GM20431 (cell line): ENCODE measurements at regions not wholly inside any gene's neighbourhood (a gene's known extent, or its start where the extent isn't known, plus 50 kb on each side); places are given as distances from the start of the nearest gene placed in this dataset.
"Not testable (repeated sequence)": the region's sequence is repeated elsewhere in the genome, so short reads cannot be mapped to it uniquely, and the experiment has no call there.

ENCODE experiments used
- in situ Hi-C: fragments of 300-500 bp; cut with MseI, MboI; formaldehyde crosslinking; loops from one replicate; pipeline ENCODE4 v1.15.0; 2020; ENCODE audit warnings: low sequenced_read_pairs; ENCODE audit not compliant: unreplicated experiment

DNA sequence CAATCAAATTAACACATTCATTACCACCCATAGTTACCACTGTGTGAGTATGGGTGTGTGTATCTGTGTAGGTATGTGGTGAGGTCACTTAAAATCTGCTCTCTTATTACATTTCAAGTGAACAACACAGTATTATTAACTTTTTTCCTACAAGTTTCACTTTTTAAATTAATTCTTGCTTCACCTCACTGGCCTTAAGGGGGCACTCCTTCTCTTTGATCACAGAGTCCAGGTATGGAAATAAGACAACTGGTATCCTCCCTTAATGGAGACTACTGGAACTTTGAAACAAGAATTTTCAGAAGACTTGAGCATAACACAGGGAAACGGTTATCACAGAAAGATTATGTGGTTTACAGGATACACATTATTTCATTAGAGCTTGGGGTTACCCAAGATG is 255.8 kb downstream of the ASXL3 start:
- in situ Hi-C loops: loop anchor here (25.0 kb wide), 1 partner anchor 253 kb away; no protein-coding TSS in a partner anchor

DNA sequence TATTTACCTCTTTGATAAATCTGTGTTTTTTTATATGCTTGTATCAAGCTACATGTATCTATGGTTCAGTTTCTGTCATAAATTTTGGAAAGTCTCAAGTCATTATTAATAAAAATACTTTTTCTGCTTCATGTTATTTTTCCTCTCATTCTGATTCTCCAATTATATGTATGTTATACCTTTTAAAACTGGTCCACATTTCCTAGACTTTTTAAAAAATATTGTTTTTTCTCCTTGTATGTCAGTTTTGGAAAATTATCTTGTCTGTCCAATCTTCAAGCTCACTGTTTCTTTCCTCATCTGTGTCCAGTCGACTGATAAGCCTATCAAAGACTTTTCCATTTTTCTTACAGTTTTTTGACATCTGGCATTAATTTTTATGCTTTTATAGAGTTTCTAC is 253.4 kb downstream of the ASXL3 start:
- in situ Hi-C loops: loop anchor here (25.0 kb wide), 1 partner anchor 256 kb away; no protein-coding TSS in a partner anchor

DNA sequence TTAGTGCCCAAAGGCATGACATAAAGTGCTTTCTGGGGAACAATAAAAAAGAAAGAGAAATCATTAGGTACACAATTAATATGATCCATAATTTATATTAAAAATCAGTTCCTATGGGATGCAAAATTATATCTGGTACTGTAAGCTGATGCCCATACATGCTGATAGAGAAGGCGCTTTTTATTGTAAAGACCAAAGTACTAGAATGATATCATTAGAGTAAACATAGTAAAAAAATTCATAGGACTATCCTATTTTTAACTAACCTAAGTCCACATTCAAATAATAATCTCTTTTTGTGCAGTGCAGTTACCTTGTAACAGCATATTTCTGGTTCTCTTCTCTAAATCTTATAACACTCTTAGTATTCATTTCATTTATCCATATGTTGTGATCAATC is 252.2 kb downstream of the ASXL3 start:
- in situ Hi-C loops: loop anchor here (25.0 kb wide), 1 partner anchor 257 kb away; no protein-coding TSS in a partner anchor

DNA sequence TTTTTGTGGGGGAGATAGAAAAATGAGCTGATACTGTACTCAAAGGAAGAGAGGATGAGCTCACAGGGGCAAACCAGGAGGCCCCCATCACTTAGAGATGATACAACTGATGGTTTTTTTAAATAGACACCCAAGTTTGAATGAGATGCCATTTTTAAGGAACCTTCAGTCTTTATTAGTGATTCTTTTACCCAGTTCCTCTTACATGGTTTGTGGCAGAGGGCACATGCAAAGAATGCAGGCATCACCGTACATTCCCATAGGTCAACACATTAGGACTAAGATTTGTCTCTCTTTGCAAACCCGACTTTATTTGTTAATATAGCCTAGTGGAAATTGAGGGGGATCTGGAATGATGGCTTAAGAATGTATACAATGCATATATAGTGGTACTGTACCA is 250.9 kb downstream of the ASXL3 start:
- in situ Hi-C loops: loop anchor here (25.0 kb wide), 1 partner anchor 258 kb away; no protein-coding TSS in a partner anchor

DNA sequence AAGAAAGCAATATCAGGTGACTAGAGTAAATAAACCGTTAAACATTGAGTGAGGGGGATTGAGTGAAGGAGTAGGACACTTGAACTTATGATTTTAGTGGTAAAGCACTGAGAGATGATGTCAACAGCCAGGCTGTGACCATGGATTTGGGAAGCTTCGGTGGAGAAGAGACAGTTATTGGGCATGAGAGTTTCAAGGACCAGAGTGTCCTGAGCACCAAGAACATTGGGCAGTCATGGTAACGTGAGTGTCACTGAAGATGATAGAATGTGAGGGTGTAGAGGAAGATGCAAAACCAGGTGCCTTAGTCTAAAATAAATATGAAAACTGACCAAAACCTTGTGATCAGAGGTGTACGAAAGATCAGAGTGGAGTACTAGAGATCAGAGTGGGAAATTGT is 248.1 kb downstream of the ASXL3 start:
- in situ Hi-C loops: loop anchor here (25.0 kb wide), 1 partner anchor 261 kb away; no protein-coding TSS in a partner anchor

DNA sequence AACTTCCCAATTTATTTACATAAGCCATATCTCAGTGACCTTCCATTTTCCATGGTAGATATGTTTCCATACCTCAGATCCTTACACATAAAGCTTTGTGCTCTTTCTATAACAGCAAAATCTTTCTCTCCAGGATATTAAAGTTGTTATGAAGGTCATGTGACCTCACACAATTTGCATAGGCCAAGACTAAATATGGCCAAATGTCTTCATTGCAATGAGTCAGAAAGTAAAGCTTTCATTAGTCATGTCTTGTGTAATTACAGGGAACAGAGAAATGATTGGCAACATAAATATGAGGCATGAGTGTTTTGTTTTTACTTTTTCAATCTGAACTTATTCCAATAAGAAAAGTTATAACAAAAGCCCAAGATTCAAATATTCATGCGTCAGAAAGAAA is 243.5 kb downstream of the ASXL3 start:
- in situ Hi-C loops: no loop called here

DNA sequence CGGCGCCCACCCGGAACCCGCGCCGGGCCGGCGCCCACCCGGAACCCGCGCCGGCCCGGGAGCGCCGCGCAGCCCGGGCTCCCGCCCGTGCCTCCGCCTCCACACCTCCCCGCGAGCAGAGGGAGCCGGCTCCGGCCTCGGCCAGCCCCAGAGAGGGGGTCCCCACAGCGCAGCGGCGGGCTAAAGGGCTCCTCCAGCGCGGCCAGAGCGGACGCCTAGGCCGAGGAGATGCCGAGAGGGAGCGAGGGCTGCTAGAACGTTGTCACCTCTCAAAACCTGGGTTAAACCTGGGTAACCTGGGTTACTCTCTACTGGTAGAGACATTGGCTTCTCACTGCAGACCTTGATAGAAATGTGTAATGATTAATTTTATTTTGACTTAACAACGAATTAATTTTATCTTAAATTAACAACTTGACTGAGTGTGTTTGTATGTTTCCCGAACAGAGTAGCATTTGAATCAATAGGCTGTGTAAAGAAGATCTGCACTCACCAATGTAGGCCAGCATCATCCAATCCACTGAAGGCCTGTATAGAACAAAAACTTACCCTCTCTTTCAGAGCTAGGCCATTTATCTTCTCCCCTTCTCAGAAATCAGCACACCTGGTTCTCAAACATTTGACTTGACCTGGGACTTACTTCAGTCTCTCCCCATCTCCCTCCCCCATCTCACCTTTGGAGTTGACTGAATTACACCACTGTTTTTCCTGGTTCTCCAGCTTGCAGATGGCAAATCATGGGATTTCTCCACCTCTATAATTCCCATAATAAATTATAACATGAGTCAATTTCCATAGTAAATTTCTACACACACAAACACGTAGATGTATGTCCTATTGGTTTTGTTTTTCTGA is 242.7 kb downstream of the ASXL3 start:
- in situ Hi-C loops: no loop called here

DNA sequence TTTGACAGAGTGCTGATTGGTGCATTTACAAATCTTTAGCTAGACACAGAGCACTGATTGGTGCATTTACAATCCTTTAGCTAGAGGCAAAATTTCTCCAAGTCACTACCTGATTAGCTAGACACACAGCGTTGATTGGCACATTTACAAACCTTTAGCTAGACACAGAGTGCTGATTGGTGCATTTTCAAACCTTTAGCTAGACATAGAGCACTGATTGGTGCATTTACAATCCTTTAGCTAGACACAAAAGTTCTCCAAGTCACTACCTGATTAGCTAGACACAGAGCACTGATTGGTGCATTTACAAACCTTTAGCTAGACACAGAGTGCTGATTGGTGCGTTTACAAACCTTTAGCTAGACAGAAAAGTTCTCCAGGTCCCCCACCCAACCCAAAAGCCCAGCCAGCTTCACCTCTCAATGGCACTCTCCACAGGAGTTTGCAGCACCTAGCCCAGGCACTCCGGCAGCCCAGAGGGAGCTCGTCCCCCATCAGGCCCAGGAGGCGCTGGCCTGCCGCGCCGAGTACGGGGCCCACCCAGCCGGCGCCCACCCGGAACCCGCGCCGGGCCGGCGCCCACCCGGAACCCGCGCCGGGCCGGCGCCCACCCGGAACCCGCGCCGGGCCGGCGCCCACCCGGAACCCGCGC is 241.8 kb downstream of the ASXL3 start:
- in situ Hi-C loops: not testable (repeated sequence)

DNA sequence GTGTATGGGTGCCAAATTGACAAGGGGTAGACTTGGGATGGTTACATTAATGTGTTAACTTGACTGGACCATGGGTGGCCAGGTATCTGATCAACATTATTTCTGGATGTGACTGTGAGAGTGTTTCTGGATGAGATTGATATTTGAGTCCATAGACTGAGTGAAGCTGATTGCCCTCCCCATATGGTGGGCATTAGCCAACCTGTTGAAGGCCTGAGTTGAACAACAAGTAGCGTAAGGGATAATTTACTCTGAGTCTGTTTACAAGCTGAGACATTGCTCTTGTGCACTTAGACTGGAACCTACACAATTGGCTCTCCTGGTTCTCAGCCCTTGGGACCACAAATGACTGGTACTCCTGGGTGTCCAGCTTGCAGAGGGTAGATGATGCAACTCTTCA is 240.1 kb downstream of the ASXL3 start:
- in situ Hi-C loops: no loop called here

DNA sequence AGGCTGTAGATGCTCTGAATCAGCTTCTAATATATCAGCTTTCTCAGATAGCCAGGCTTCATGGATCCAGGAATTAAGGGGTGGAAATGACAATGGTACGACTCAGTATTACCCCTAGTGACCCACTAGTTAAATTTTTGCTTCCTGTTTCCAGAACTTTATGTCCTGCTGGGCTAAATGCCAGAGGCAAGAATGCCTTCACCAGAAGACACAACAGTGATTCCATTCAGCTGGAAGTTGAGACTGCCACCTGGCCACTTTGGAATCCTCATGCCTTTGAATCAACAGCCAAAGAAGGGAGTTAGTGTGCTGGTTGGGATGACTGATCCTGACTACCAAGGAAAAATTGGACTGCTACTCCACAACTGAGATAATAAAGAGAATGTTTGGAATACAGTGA is 239.1 kb downstream of the ASXL3 start:
- in situ Hi-C loops: no loop called here

DNA sequence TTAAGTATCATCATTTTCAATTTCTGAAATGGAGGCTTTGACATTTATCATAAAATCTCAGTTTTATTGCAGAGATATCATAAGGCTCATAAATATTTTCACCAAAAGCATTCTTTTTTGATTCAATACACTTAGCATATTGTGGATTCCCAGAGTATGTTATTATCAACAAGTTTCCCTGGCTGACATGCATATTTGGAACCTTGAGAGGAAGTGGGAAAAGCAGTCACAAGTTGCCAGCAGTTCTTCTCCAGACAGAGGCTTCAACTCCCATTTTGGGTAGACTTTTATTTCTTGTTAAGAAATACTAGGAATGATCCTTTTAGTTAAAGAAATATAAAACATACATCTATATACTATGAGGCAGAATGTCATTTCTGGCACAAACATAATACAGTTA is 236.5 kb downstream of the ASXL3 start:
- in situ Hi-C loops: no loop called here

DNA sequence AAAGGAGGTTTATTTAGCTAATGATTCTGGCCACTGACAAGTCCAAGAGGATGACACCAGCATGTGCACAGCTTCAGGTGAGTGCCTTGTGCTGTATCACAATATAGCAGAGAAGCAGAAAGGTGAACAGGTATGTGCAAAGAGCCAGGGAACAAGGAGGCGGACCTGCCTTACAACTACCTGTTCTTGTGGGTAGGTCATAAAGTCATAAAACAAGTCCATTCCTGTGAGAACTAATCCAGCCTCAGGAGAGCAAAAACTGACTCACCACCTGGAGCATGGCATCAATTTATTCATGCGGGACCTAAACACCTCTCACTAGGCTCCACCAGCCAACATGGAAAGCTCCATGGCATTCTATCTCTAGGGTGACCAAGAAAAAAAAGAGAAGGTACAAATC is 234.2 kb downstream of the ASXL3 start:
- in situ Hi-C loops: no loop called here

DNA sequence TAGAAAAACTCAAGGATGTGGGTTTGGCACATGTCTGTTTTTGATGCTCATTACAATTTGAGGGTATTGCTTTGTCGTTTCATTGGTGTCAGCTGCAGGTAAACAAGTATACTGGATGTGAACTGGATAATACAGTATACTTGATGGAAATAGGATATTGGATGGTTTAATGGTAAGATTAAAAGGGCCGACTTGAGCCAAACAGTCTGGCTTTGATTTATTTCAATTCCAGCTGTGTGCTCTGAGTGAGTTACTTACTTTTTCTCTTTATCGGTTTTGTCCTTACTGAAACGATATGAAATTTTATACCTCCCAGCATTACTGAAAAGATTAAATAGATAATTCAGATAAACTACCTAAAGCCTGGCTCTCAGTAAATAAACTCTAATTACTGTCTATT is 227.6 kb downstream of the ASXL3 start:
- in situ Hi-C loops: no loop called here

DNA sequence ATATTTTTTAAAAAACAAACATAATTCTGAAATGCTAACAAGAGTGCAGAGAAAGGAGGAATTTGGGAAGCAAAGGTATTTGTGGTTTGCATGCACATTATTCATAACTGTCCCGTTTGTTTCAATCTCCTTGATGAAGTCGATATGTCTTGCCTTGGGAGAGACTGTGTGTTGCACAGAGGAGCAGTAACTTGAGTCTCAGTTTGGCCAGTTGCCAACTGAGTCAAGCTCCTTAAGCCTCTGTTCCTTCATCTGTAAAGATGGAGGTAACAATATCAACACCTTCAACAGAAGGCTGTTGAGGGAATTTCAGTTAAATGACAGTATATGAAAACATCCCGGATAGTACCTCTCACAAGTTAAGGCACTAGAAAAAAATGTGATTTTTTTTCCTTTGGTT is 226.2 kb downstream of the ASXL3 start:
- in situ Hi-C loops: no loop called here

DNA sequence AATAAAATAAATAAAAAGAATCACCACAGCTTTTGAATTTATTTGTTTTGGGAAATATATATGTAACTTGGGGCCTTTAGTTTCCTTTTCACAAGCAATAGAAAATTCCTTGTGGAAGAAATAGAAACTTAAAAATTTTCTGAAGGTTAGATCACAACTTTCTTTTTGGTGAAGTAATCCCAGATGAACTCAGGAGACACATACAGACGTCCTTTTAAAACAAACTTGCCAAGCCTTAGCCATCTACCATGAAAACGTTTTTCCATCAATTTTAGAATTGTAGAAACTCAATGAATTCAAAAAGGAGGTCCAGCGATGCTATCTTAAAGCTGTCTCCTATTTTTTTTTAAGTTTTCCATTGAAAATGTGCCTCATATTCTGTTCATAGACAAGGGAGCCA is 225.6 kb downstream of the ASXL3 start:
- in situ Hi-C loops: no loop called here

DNA sequence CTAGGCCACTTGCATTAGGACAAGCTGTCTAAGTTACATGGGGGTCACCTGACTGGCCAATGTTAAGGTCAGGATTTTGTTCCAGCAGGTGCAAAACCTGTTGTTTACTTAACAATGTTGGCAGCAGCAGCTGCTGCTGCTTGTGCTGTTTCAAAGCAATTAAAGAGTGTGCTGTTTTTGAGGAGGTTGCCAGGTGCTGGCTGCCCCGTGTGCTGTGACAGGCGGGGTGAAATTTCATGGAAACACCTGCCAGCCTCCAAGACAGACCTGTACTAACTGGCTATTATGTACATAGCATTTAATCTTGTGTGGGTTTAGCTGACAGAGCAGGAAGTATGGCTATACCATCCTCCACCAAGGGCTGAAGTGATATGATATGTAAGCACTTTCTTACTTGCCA is 224.9 kb downstream of the ASXL3 start:
- in situ Hi-C loops: no loop called here
